Motor neuron (in vitro differentiated cells): ENCODE measurements at regions not wholly inside any gene's neighbourhood (a gene's known extent, or its start where the extent isn't known, plus 50 kb on each side); places are given as distances from the start of the nearest gene placed in this dataset.

Experiments
- ATAC-seq, 8 experiments: fragments of 200-7000 bp; cut with Tn5 transposase; replicated peaks in 6 of 8; 2 replicates each; pipeline ENCODE4 v1.8.0; 2021; ENCODE audit warnings: mild to moderate bottlenecking in 8 of 8, moderate library complexity in 8 of 8
- H3K27ac ChIP-seq, 2 donors: fragments of 250-450 bp; sonication (Bioruptor Pico); 2 replicates each; pipeline ENCODE4 v1.9.0; 2021; ENCODE audit warnings: antibody characterized with exemption in 2 of 2, mild to moderate bottlenecking in 2 of 2, moderate library complexity in 1 of 2
- H3K4me1 ChIP-seq, 2 donors: fragments of 250-450 bp; sonication (Bioruptor Pico); replicated peaks in 1 of 2; 2 replicates each; pipeline ENCODE4 v1.6.1; 2021; ENCODE audit warnings: antibody characterized with exemption in 2 of 2, mild to moderate bottlenecking in 2 of 2, moderate library complexity in 1 of 2
- H3K4me3 ChIP-seq, 5 donors: fragments of 250-450 bp; sonication (Bioruptor Pico); 2 replicates each; pipeline ENCODE4 v1.9.0; 2021; ENCODE audit warnings: antibody characterized with exemption in 5 of 5, mild to moderate bottlenecking in 5 of 5, moderate library complexity in 4 of 5
- WGBS, 10 experiments: fragments of 450-650 bp; shearing (Covaris generic); methylation state at CpG; one replicate each; pipeline ENCODE4 v1.0.0; 2022; 5-methylcytosine and 5-hydroxymethylcytosine counted together
- in situ Hi-C, 9 experiments: fragments of 400-800 bp; cut with MboI; loops; one replicate each; pipeline ENCODE4 v1.15.0; 2021; ENCODE audit warnings: low sequenced_read_pairs in 9 of 9, low pct_unique_long_range_greater_than_20kb in 2 of 9; ENCODE audit not compliant: unreplicated experiment in 9 of 9

DNA sequence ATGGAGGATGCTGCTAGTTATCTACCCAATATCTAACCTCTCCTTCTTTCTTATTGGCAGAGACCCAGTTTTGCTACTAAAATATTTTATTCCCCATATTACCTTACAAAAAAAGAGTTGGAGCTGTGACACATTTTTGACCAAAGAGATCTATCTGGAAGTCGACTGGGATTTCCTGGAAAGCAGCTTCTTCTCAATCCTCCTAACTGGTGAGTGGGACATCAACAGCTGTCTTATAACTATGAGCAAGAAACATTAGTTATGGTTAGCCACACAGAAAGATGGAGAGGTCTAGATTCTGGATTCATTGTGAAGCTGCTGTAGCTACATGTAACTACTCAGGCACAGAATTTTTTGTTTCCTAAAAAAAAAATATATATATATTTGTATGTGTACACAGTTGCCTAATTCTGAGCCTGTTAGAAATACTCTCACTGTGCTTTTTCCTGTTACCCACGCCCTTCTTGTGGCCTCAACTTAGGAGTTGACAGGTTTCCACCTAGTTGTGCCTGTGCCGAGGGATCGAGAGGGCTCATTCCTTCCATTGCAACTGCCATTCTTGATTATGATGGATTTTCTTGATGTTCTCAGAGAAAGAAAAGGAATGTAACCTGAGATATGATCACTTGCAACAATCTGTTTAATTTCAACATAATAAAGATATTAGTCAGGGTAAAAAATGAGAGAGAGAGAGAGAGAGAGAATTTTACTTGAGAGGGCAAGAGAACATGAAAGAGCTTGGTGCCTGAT lies 142.0 kb downstream of the SLC17A6 start:
- Histone ChIP-seq H3K4me1 (no peaks in the 10 kb centered on the region), H3K27ac (no peak overlapping the region), H3K4me3 (no peak overlapping the region)
- in situ Hi-C loops: no loop called here
- 0 to 86% (median 43%) methylated on average over 1 to 4 of the region's 4 CpGs; no CpG with 5 or more reads in 1 of the 10 experiments for WGBS, 10 experiments
- no peak for ATAC-seq

DNA sequence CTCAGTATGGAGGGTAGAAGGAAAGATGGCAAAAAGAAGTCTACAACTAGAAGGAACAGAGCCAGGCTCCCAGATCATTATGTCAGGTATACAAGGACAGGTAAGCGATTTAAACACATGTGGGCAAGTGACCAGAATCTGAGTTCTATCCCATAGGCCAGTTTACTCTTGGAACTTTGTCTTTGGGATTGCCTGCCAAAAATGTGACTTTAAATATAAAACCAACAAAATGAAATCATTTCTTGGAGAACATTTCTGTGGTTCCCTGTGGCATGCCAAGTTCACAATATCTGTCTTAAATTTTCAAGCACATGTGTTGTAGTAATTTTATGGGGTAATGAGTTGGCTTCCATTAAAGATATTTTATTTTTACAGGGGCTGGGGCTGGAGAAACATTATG lies 141.0 kb downstream of the SLC17A6 start:
- 0 to 100% (median 43%) methylated on average over 1 of the region's 1 CpG; no CpG with 5 or more reads in 4 of the 10 experiments for WGBS, 10 experiments
- ATAC-seq: no peak
- in situ Hi-C loops: no loop called here
- H3K27ac ChIP-seq: no peak overlapping the region
- no peaks in the 10 kb centered on the region for H3K4me1 ChIP-seq
- no peak overlapping the region for H3K4me3 ChIP-seq

- in situ Hi-C loops: no loop called here
- 0 to 92% (median 62%) methylated on average over 1 of the region's 1 CpG for WGBS, 10 experiments
- Histone ChIP-seq H3K27ac (no peak overlapping the region), H3K4me1 (no peaks in the 10 kb centered on the region), H3K4me3 (no peak overlapping the region)
- ATAC-seq: no peak
These were observed 140.0 kb downstream of the SLC17A6 start for GRCh38 chr11:22478169-22478568.

- Histone ChIP-seq H3K4me3 (no peak overlapping the region), H3K27ac (no peak overlapping the region), H3K4me1 (no peaks in the 10 kb centered on the region)
- no peak for ATAC-seq
- in situ Hi-C loops: no loop called here
These were observed 139.1 kb downstream of the SLC17A6 start for GRCh38 chr11:22477312-22477711.

- Histone ChIP-seq H3K4me3 (no peak overlapping the region), H3K4me1 (peaks cover 0 to 6% of the 10 kb centered on the region in 2 donors), H3K27ac (no peak overlapping the region)
- 3 to 88% (median 73%) methylated on average over 2 to 3 of the region's 3 CpGs for WGBS, 10 experiments
- in situ Hi-C loops: no loop called here
- no peak for ATAC-seq
These were observed 138.4 kb downstream of the SLC17A6 start for GRCh38 chr11:22476589-22476988.

DNA sequence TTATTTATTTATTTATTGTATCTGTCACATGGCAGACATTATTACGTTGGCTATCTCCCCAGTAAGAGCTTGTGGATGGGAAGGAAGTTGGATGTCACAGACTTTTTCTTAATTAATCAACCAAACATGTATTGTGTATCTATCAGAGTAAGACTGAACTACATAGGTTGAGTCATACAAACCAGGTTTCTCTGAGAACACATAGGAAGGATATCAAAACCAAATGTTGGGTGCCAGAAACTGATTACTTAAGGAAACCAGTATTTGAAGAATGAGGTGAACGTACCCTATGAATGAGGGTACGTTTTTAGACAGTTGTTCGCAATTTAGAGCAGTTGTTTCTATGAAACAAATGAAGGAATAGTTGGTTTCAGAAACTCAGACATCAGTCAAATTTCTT lies 136.4 kb downstream of the SLC17A6 start:
- no peak overlapping the region for H3K27ac ChIP-seq
- H3K4me3 ChIP-seq: no peak overlapping the region
- H3K4me1 ChIP-seq: peaks cover 6 to 18% of the 10 kb centered on the region in 2 donors
- WGBS, 10 experiments: 0 to 100% (median 55%) methylated on average over 1 to 4 of the region's 4 CpGs; no CpG with 5 or more reads in 1 of the 10 experiments
- no peak for ATAC-seq
- in situ Hi-C loops: no loop called here

GRCh38 chr11:22473586-22473985 lies 135.4 kb downstream of the SLC17A6 start:
- Histone ChIP-seq H3K27ac (no peak overlapping the region), H3K4me3 (no peak overlapping the region), H3K4me1 (peaks cover 6 to 18% of the 10 kb centered on the region in 2 donors)
- no peak for ATAC-seq
- in situ Hi-C loops: no loop called here
- 14 to 100% (median 71%) methylated on average over 1 of the region's 1 CpG; no CpG with 5 or more reads in 2 of the 10 experiments for WGBS, 10 experiments

DNA sequence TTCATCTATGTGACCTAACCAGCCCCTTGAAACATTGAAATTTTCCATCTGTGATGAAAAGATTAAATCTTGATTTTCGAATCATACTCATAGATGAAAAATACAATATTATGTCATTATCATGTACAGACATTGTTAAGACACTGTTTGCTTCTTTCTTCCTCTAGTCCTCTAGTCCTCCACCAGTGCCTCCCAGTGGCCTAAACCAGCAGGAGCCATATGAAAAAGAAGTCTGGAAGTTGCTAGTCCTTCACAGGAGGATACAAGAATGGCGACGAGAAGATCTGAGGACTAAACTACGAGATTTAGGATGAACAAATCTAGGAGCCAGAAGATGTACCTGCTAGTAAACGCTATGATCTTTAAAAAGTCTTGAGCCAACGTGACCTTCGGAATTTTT lies 134.1 kb downstream of the SLC17A6 start:
- in situ Hi-C loops: no loop called here
- Histone ChIP-seq H3K27ac (no peak overlapping the region), H3K4me1 (peaks cover 8 to 23% of the 10 kb centered on the region in 2 donors), H3K4me3 (no peak overlapping the region)
- ATAC-seq: peak in 1 of 8 experiments; percentile 48
- WGBS, 10 experiments: 11 to 88% (median 70%) methylated on average over 1 to 7 of the region's 7 CpGs

DNA sequence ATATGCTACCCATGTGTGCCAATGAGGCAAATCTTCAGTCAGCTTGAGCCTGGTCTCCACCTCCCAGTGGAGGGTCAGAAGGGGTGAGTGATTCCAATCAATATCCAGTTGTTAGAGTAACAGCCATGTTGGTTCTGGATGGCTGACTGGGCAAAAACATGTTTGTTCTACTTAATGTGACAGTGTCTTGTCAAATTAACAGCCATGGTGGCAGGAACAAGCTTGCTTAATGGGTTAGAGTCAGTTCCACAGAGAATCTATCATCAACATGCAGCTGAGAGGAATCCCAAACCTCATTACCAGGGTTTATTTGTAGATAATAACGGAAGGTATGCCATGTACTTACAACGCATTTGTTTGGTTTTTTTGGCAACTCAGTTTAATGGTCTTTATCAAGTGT lies 133.2 kb downstream of the SLC17A6 start:
- H3K27ac ChIP-seq: no peak overlapping the region
- peak in 4 of 8 experiments; percentile 12 to 25 (median 17) for ATAC-seq
- in situ Hi-C loops: no loop called here
- H3K4me1 ChIP-seq: peaks cover 17 to 32% of the 10 kb centered on the region in 2 donors
- WGBS, 10 experiments: 0 to 100% (median 38%) methylated on average over 1 to 2 of the region's 2 CpGs; no CpG with 5 or more reads in 4 of the 10 experiments
- no peak overlapping the region for H3K4me3 ChIP-seq

- H3K4me1 ChIP-seq: peaks cover 25 to 43% of the 10 kb centered on the region in 2 donors
- H3K4me3 ChIP-seq: no peak overlapping the region
- H3K27ac ChIP-seq: no peak overlapping the region
- in situ Hi-C loops: no loop called here
- no peak for ATAC-seq
- WGBS, 10 experiments: 48 to 100% (median 88%) methylated on average over 1 to 2 of the region's 2 CpGs; no CpG with 5 or more reads in 3 of the 10 experiments
These were observed 129.6 kb downstream of the SLC17A6 start for GRCh38 chr11:22467741-22468140.

GRCh38 chr11:22467248-22467647 lies 129.1 kb downstream of the SLC17A6 start:
- 0 to 88% (median 67%) methylated on average over 1 to 2 of the region's 2 CpGs; no CpG with 5 or more reads in 3 of the 10 experiments for WGBS, 10 experiments
- ATAC-seq: peak in 1 of 8 experiments; percentile 52
- H3K27ac ChIP-seq: peak overlapping the region; percentile 49 to 75
- no peak overlapping the region for H3K4me3 ChIP-seq
- in situ Hi-C loops: no loop called here
- H3K4me1 ChIP-seq: peaks cover 25 to 43% of the 10 kb centered on the region in 2 donors

DNA sequence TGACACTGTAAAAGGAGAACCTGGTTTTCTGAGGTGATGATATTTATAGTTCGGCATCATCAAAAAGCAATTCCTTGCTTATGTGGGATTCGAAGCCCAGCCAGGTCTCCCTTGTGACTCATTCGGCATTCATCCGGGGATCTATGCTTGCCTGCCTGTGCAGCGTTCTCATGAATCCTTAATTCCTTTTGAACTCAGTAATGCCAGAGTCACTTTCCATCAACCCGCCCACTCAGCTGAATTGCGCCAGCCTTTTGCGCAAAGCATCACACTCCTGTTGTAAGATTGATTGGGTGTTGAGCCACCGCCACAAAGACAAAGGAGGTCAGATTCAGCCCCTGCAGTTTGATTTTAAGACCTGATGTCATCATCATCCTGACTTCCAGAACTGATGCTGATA lies 128.6 kb downstream of the SLC17A6 start:
- 8 to 86% (median 41%) methylated on average over 1 to 7 of the region's 9 CpGs for WGBS, 10 experiments
- in situ Hi-C loops: no loop called here
- peak in 7 of 8 experiments; percentile 18 to 98 (median 95) for ATAC-seq
- no peak overlapping the region for H3K4me3 ChIP-seq
- H3K4me1 ChIP-seq: peaks cover 25 to 39% of the 10 kb centered on the region in 2 donors
- H3K27ac ChIP-seq: peak overlapping the region; percentile 22 to 75

GRCh38 chr11:22466351-22466750 lies 128.2 kb downstream of the SLC17A6 start:
- H3K4me1 ChIP-seq: peaks cover 23 to 35% of the 10 kb centered on the region in 2 donors
- no peak for ATAC-seq
- H3K4me3 ChIP-seq: no peak overlapping the region
- H3K27ac ChIP-seq: peak overlapping the region; percentile 22 to 75
- in situ Hi-C loops: no loop called here

GRCh38 chr11:22465620-22466019 lies 127.4 kb downstream of the SLC17A6 start:
- WGBS, 10 experiments: 0 to 40% (median 15%) methylated on average over 1 of the region's 1 CpG; no CpG with 5 or more reads in 6 of the 10 experiments
- in situ Hi-C loops: no loop called here
- H3K4me3 ChIP-seq: no peak overlapping the region
- peaks cover 19 to 28% of the 10 kb centered on the region in 2 donors for H3K4me1 ChIP-seq
- ATAC-seq: peak in 1 of 8 experiments; percentile 34
- no peak overlapping the region for H3K27ac ChIP-seq
